HCT116 (cell line): ENCODE measurements at regions not wholly inside any gene's neighbourhood (a gene's known extent, or its start where the extent isn't known, plus 50 kb on each side); places are given as distances from the start of the nearest gene placed in this dataset.

Source experiments
- ATAC-seq: fragments of 200-7000 bp; cut with Tn5 transposase; 2 replicates; pipeline ENCODE4 v1.9.1; 2020; ENCODE audit warnings: mild to moderate bottlenecking, moderate library complexity
- BruUV-seq: library from RNA; stranded (reverse); fragments of 400-500 nt; replicated peaks from 2 replicates; lab custom pipeline; 2021; lab: Mats Ljungman, UMichigan
- CTCF ChIA-PET: fragments of 300-600 bp; sonication (Branson Sonifier 250); formaldehyde crosslinking; loops from one replicate; lab custom pipeline; 2021; ENCODE audit warnings: antibody characterized with exemption; lab: Charles Lee
- POLR2A ChIA-PET: fragments of 300-600, 350-600 bp; sonication (Branson Sonifier 250); formaldehyde crosslinking; loops from one replicate; lab custom pipeline; 2021; ENCODE audit warnings: antibody characterized with exemption; lab: Charles Lee
- RAD21 ChIA-PET, 2 experiments: fragments of 300-600 bp; sonication (Branson Sonifier 250); formaldehyde crosslinking; loops; one replicate each; lab custom pipeline; 2023; ENCODE audit warnings: low total read pairs in 2 of 2; ENCODE audit not compliant: uncharacterized antibody in 2 of 2, unreplicated experiment in 2 of 2, low non-redundant PET in 1 of 2; lab: Charles Lee
- DNase-seq: peaks from one replicate; pipeline ENCODE4 v3.0.0-alpha.2; 2010; ENCODE audit warnings: low read depth, low spot score
- H2AFZ ChIP-seq: fragments of 200-600 bp; shearing (Covaris generic), sonication (generic); 2 replicates; pipeline ENCODE4 v1.6.1; 2017; ENCODE audit warnings: low read depth, mixed run types, mixed read lengths, antibody characterized with exemption, low read length; ENCODE audit not compliant: poor library complexity, severe bottlenecking
- H3K27ac ChIP-seq: 2 replicates; pipeline ENCODE4 v1.5.1; 2012; ENCODE audit warnings: low read depth, low read length
- H3K27me3 ChIP-seq: fragments of 200-600 bp; sonication (generic); 2 replicates; pipeline ENCODE4 v1.6.1; 2016; ENCODE audit warnings: mixed run types, low read length, mixed read lengths; ENCODE audit not compliant: insufficient read depth
- H3K36me3 ChIP-seq, 2 experiments: fragments of 200-500 bp in 1 of 2; fragments of 200-600 bp in 1 of 2; sonication (Bioruptor generic) in 1 of 2; sonication (generic) in 1 of 2; 2 replicates each; pipeline versions ENCODE4 v1.5.1 to v1.6.1; 2014 to 2016; ENCODE audit warnings: low read length in 2 of 2, inconsistent platforms in 1 of 2, mixed read lengths in 1 of 2, mixed run types in 1 of 2; ENCODE audit not compliant: insufficient read depth in 2 of 2, control insufficient read depth in 1 of 2
- H3K4me1 ChIP-seq, 2 experiments: fragments of 200-600 bp in 1 of 2; sonication (generic) in 1 of 2; 2 replicates each; pipeline versions ENCODE4 v1.5.1 to v1.6.1; 2012 to 2017; ENCODE audit warnings: low read length in 2 of 2, inconsistent platforms in 1 of 2, mild to moderate bottlenecking in 1 of 2, mixed read lengths in 1 of 2, mixed run types in 1 of 2, moderate library complexity in 1 of 2; ENCODE audit not compliant: insufficient read depth in 2 of 2, control insufficient read depth in 1 of 2
- H3K4me2 ChIP-seq: fragments of 200-600 bp; sonication (generic); 2 replicates; pipeline ENCODE4 v1.6.1; 2017; ENCODE audit warnings: mixed run types, low read length, mixed read lengths
- H3K4me3 ChIP-seq, 2 experiments: fragments of 200-600 bp in 1 of 2; sonication (generic) in 1 of 2; replicated peaks in 1 of 2; 2 replicates each; pipeline ENCODE4 v1.5.1; 2011 to 2016; ENCODE audit warnings: low read length in 2 of 2, control low read depth in 1 of 2, low read depth in 1 of 2, mild to moderate bottlenecking in 1 of 2, mixed read lengths in 1 of 2, mixed run types in 1 of 2
- H3K79me2 ChIP-seq: fragments of 200-600 bp; sonication (generic); 2 replicates; pipeline ENCODE4 v1.6.1; 2017; ENCODE audit warnings: mild to moderate bottlenecking, mixed run types, low read length, moderate library complexity, mixed read lengths; ENCODE audit not compliant: insufficient read depth
- H3K9ac ChIP-seq: fragments of 200-600 bp; sonication (generic); 2 replicates; pipeline ENCODE4 v1.6.1; 2016; ENCODE audit warnings: low read length, mixed read lengths
- H3K9me2 ChIP-seq: fragments of 200-600 bp; sonication (generic), shearing (Covaris generic); 2 replicates; pipeline ENCODE4 v1.6.1; 2017; ENCODE audit warnings: mixed run types, mild to moderate bottlenecking, moderate library complexity; ENCODE audit not compliant: insufficient read depth
- H3K9me3 ChIP-seq, 2 experiments: fragments of 200-500 bp in 1 of 2; fragments of 200-600 bp in 1 of 2; sonication (Bioruptor generic) in 1 of 2; sonication (generic) in 1 of 2; 2 replicates each; pipeline ENCODE4 v1.6.1; 2014 to 2017; ENCODE audit warnings: low read length in 2 of 2, mixed read lengths in 2 of 2, inconsistent platforms in 1 of 2, low read depth in 1 of 2, mild to moderate bottlenecking in 1 of 2, mixed run types in 1 of 2, moderate library complexity in 1 of 2; ENCODE audit not compliant: control insufficient read depth in 1 of 2, insufficient read depth in 1 of 2
- H4K20me1 ChIP-seq: fragments of 200-600 bp; sonication (generic), shearing (Covaris generic); 2 replicates; pipeline ENCODE4 v1.6.1; 2017; ENCODE audit warnings: mixed run types, mild to moderate bottlenecking, moderate library complexity; ENCODE audit not compliant: insufficient read depth
- CBX3 ChIP-seq: IDR thresholded peaks from 2 replicates; pipeline ENCODE4 v1.6.1; 2012; ENCODE audit warnings: low read depth
- EGR1 ChIP-seq: IDR thresholded peaks from 2 replicates; pipeline ENCODE4 v1.6.1; 2012; ENCODE audit warnings: low read depth
- EZH2 ChIP-seq: fragments of 200-600 bp; sonication (generic); IDR thresholded peaks from 2 replicates; pipeline ENCODE4 v1.6.1; 2017; ENCODE audit warnings: antibody characterized with exemption, mixed run types
- EZH2phosphoT487 ChIP-seq: fragments of 200-600 bp; IDR thresholded peaks from 2 replicates; pipeline ENCODE4 v1.6.1; 2018; ENCODE audit warnings: antibody characterized with exemption, borderline replicate concordance
- JUND ChIP-seq: IDR thresholded peaks from 2 replicates; pipeline ENCODE4 v1.6.1; 2012
- POLR2AphosphoS5 ChIP-seq: IDR thresholded peaks from 2 replicates; pipeline ENCODE4 v1.6.1; 2011; ENCODE audit warnings: mild to moderate bottlenecking, low read depth, low read length, moderate library complexity
- RAD21 ChIP-seq: IDR thresholded peaks from 2 replicates; pipeline ENCODE4 v1.6.1; 2012; ENCODE audit warnings: low read depth, mild to moderate bottlenecking
- SP1 ChIP-seq: IDR thresholded peaks from 2 replicates; pipeline ENCODE4 v1.6.1; 2012; ENCODE audit warnings: low read depth
- SRF ChIP-seq: IDR thresholded peaks from 2 replicates; pipeline ENCODE4 v1.6.1; 2012; ENCODE audit warnings: low read depth
- TCF7L2 ChIP-seq: IDR thresholded peaks from 2 replicates; pipeline ENCODE4 v1.7.0; 2011; ENCODE audit warnings: borderline replicate concordance, inconsistent platforms; ENCODE audit not compliant: insufficient read depth, insufficient read length; ENCODE audit errors: extremely low read depth
- YY1 ChIP-seq: IDR thresholded peaks from 2 replicates; pipeline ENCODE4 v1.6.1; 2011; ENCODE audit warnings: low read length, low read depth, moderate library complexity, mild to moderate bottlenecking; ENCODE audit not compliant: insufficient replicate concordance; ENCODE audit errors: extremely low read depth
- ZNF274 ChIP-seq: fragments of 200-500 bp; sonication (Bioruptor generic); IDR thresholded peaks from 2 replicates; pipeline ENCODE4 v1.6.1; 2014; ENCODE audit warnings: mild to moderate bottlenecking, low read depth, low read length, inconsistent platforms
- intact Hi-C: fragments of 100-400 bp; cut with micrococcal nuclease; formaldehyde crosslinking; loops from 2 replicates; pipeline ENCODE4 v1.10.0; 2022
- TF ChIP-seq, protein P1 (sequence below), 3 experiments: fragments of 200-600 bp in 1 of 3; sonication (generic) in 1 of 3; IDR thresholded peaks in 2 of 3; conservative IDR thresholded peaks in 1 of 3; 2 replicates each; pipeline ENCODE4 v1.5.1; 2012 to 2017; ENCODE audit warnings: low read depth in 2 of 3, low read length in 2 of 3, antibody characterized with exemption in 1 of 3, borderline replicate concordance in 1 of 3, control low read depth in 1 of 3, mild to moderate bottlenecking in 1 of 3, mixed read lengths in 1 of 3, mixed run types in 1 of 3, moderate library complexity in 1 of 3; ENCODE audit not compliant: insufficient read depth in 1 of 3
- TF ChIP-seq, protein P2 (sequence below): IDR thresholded peaks from 2 replicates; pipeline ENCODE4 v1.6.1; 2012; ENCODE audit warnings: low read depth

DNA sequence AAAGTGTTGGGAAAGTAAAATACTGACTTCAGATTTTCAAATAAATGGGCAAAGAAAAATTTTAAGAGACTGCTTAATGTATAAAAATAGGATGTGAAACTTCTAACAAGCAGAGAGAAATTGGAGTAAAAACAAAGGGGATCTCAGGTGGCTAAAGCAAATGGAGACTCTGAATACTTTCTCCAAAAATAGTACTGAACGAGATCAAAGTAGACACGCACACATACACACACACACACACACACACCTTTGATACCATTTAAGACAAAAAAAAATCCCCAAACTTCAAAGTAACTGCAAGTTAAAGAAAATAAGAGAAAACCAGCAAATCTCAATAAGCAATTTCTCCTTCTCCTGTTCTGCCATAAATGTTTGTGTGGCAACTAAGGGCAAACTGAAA lies 307.3 kb downstream of the CRPPA start:
- 0 out of 4 replicates have a peak, but pooled peaks cover 0 to 4% of the 10 kb centered on the region in 2 experiments for H3K9me3 ChIP-seq
- H3K4me2 ChIP-seq, result no peak overlapping the region
- no peaks in the 10 kb centered on the region for H3K9me2 ChIP-seq
- H3K27ac ChIP-seq, result no peak overlapping the region
- BruUV-seq, result no TSS peak
- H3K4me3 ChIP-seq, result no peak overlapping the region
- ChIA-PET CTCF (interaction anchor here (0.9 kb wide), 1 partner anchor 16 kb away, joined by 3 read pairs; no protein-coding TSS in a partner anchor), POLR2A (no interaction called here), RAD21 (no interaction called here)
- peak overlapping the region; percentile 64 for H2AFZ ChIP-seq
- DNase-seq (no peak), ATAC-seq (no peak)
- no peaks in the 10 kb centered on the region for H3K4me1 ChIP-seq
- TF ChIP-seq EGR1 (no peak), POLR2AphosphoS5 (no peak), SP1 (no peak), EZH2 (no peak), EZH2phosphoT487 (no peak), CBX3 (no peak), ZNF274 (no peak), JUND (no peak), RAD21 (no peak), TCF7L2 (no peak), SRF (no peak), YY1 (no peak)
- TF ChIP-seq, protein P1, sequence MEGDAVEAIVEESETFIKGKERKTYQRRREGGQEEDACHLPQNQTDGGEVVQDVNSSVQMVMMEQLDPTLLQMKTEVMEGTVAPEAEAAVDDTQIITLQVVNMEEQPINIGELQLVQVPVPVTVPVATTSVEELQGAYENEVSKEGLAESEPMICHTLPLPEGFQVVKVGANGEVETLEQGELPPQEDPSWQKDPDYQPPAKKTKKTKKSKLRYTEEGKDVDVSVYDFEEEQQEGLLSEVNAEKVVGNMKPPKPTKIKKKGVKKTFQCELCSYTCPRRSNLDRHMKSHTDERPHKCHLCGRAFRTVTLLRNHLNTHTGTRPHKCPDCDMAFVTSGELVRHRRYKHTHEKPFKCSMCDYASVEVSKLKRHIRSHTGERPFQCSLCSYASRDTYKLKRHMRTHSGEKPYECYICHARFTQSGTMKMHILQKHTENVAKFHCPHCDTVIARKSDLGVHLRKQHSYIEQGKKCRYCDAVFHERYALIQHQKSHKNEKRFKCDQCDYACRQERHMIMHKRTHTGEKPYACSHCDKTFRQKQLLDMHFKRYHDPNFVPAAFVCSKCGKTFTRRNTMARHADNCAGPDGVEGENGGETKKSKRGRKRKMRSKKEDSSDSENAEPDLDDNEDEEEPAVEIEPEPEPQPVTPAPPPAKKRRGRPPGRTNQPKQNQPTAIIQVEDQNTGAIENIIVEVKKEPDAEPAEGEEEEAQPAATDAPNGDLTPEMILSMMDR (IDR thresholded peaks at IDR 0.05 in 2 of 3, conservative IDR thresholded peaks at IDR 0.05 in 1 of 3; ENCODE audit: borderline replicate concordance in 1 of 3, insufficient read depth in 1 of 3, low read depth in 2 of 3, low read length in 2 of 3), result no peak
- TF ChIP-seq, protein P2, sequence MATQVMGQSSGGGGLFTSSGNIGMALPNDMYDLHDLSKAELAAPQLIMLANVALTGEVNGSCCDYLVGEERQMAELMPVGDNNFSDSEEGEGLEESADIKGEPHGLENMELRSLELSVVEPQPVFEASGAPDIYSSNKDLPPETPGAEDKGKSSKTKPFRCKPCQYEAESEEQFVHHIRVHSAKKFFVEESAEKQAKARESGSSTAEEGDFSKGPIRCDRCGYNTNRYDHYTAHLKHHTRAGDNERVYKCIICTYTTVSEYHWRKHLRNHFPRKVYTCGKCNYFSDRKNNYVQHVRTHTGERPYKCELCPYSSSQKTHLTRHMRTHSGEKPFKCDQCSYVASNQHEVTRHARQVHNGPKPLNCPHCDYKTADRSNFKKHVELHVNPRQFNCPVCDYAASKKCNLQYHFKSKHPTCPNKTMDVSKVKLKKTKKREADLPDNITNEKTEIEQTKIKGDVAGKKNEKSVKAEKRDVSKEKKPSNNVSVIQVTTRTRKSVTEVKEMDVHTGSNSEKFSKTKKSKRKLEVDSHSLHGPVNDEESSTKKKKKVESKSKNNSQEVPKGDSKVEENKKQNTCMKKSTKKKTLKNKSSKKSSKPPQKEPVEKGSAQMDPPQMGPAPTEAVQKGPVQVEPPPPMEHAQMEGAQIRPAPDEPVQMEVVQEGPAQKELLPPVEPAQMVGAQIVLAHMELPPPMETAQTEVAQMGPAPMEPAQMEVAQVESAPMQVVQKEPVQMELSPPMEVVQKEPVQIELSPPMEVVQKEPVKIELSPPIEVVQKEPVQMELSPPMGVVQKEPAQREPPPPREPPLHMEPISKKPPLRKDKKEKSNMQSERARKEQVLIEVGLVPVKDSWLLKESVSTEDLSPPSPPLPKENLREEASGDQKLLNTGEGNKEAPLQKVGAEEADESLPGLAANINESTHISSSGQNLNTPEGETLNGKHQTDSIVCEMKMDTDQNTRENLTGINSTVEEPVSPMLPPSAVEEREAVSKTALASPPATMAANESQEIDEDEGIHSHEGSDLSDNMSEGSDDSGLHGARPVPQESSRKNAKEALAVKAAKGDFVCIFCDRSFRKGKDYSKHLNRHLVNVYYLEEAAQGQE, result no peak
- H3K36me3 ChIP-seq, result no peaks in the 10 kb centered on the region
- H3K27me3 ChIP-seq, result no peaks in the 10 kb centered on the region
- no peak overlapping the region for H3K9ac ChIP-seq
- H3K79me2 ChIP-seq, result no peaks in the 10 kb centered on the region
- H4K20me1 ChIP-seq, result no peaks in the 10 kb centered on the region
- intact Hi-C loops, result loop anchor here (1.0 to 10.0 kb wide), 4 partner anchors 317 to 1191 kb away; no protein-coding TSS in a partner anchor
